HG03135 (cell line): ENCODE measurements at regions not wholly inside any gene's neighbourhood (a gene's known extent, or its start where the extent isn't known, plus 50 kb on each side); places are given as distances from the start of the nearest gene placed in this dataset.
"Not testable (repeated sequence)": the region's sequence is repeated elsewhere in the genome, so short reads cannot be mapped to it uniquely, and the experiment has no call there.

Source experiments
- ATAC-seq: cut with Tn5 transposase; IDR thresholded peaks from one replicate; pipeline ENCODE4 v1.9.1; 2021; ENCODE audit warnings: mild to moderate bottlenecking, moderate library complexity; ENCODE audit not compliant: unreplicated experiment

DNA sequence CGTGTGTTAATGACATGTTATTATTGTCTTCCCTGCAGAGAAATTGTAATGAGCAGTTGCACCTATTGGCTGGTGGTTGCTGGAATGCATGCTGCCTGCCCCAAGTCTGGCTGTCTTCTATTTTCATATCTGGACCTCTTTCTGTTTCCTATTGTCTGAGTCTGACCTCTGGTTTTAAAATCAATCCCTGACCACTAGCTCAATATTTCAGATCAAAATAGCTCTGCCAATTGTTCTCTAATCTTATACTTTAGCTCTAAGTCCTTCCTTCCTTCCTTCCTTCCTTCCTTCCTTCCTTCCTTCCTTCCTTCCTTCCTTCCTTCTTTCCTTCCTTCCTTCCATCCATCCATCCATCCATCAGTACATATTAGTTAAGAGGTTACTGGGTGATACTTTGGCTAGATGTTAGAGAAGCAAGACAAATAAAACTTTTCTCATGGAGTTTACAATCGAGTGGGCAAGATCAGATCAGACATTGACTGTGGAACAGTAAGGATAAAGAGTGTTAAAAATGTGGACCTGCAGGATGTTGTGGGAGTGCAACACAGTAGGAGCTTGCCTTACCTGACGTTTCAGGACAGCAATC is 417.1 kb downstream of the SOCS6 start:
- no peak for ATAC-seq

DNA sequence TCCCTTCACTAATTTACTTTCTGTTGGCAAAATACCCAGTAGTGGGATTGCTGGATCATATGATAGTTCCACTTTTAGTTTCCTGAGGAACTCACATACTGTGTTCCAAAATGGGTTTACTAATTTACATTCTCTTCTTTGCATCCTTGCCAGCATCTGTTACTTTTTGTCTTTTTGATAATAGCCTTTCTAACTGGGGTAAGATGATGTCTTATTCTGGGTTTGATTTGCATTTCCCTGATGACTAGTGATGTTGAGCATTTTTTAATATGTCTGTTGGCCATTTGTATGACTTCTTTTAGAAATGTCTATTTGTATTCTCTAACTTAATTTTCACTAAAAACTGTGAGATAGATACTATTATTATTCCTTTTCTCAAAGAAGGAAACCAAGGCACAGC is 411.7 kb downstream of the SOCS6 start:
- ATAC-seq = no peak

DNA sequence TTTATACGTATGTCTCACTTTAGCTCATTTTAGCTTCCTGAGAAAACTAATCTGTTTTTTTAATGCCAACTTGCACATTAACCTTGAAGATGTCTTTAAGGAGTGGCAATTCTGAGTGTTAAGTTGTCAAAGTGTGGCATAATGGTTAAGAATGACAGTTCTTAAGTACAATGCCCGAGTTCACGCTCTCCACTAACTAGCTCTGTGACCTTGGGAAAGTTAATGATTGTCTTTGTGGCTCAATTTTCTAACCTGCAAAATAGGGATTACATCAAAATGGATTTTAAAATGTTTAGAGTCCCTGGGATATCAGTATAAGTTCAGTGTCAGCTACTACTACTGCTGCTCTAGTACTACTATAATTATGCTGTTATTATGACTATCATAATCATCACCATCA is 409.7 kb downstream of the SOCS6 start:
- ATAC-seq = no peak

DNA sequence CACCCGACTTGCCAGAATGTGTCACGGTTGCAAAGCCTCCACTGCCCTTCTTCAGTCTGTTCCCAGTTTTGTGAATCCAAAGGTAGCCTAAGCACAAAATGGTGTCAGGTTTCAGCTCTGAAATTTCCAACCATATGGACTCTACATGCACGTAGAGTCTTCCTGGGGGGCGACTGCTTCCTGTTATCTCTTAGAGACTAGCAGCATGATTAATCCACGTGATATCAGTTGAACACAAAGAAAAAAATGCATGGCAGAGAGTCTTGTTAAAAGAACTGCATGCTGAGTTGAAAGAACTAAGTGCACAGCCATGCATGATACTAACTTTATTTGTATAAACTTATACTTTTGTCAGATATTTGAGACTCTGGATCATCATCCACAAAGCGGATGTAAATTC is 404.4 kb downstream of the SOCS6 start:
- ATAC-seq = no peak

DNA sequence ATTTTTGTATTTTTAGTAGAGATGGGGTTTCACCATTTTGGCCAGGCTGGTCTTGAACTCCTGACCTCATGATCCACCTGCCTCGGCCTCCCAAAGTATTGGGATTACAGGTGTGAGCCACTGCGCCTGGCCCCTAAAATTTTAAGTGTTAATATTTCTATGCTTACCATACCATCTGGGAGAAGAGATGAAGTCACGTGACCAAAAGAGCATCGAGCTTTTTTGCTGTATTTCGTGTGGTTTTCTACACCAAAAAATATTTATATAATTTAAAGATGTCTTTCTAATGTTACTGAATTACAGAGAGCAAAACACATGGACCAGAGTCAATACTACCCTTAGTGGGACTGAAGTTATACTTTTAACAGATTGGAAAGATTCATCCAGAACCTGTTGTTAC is 400.9 kb downstream of the SOCS6 start:
- ATAC-seq = not testable (repeated sequence)

DNA sequence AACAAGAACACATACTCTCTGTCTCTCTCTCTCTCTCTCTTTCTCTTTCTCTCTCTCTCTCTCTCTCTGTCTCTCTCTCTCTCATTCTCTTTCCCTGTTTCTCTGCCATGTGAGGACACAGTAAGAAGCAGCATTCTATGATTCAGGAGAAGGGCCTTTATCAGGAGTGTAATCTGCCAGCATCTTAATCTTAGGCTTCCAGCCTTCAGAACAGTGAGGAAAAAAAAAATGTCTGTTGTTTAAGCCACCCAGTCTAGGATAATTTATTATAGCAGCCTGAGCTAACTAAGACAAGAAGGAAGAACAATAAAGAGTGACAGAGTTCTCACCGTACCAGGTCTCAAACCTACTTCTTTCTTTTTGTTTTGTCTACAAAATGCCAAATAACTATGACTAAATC is 399.4 kb downstream of the SOCS6 start:
- no peak for ATAC-seq

DNA sequence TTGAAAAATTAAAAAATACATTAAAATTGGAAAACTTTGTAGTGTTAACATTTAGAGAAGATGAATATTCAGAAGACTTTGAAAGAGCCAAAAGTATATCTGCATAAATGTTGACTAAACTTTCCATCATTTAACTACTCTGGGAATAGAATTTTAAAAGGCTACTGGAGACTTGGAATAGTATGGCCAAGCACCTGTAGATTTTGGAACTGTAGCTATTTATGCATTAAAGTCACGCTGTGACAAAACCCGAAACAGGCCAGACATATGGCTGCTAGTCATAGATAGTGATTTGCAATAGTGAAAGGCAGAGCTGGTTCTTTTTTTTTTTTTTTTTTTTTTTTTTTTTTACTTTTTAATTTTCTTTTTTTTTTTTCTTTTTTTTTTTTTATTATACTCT is 396.0 kb downstream of the SOCS6 start:
- ATAC-seq = no peak

DNA sequence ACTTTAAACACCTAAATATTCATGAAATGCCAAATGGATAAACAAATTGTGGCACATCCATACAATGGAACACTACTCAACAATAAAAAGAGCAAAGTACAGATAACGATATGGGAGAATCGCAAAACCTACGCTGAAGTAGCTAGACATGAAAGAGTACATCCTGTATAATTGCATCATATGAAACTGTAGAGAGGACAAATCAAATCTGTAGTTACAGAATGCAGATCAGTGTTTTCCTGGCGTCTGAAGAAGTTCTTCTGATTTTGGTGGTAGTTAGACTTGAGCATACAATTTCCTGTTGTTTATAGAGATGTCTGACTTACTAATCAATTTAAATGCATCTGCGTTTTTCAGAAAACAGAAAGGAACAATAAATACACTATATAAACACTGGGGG is 394.4 kb downstream of the SOCS6 start:
- no peak for ATAC-seq

DNA sequence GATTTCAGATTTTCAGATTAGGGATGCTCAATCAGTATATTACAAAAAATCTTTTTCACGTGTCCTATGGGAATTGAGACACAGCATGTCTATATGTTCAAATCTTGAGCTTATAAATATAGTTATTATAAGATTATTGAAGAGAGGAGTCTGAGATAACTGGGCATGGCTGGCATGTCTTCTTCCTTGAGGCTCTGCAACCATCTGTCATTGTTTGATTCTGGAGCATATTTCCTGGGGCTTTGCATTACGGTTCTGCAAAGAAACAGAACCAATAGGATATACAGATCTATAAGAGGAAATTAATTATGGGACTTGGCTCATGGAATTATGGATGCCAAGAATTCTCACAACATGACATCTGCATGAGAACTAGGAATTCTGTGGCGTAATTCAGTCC is 386.1 kb downstream of the SOCS6 start:
- no peak for ATAC-seq

DNA sequence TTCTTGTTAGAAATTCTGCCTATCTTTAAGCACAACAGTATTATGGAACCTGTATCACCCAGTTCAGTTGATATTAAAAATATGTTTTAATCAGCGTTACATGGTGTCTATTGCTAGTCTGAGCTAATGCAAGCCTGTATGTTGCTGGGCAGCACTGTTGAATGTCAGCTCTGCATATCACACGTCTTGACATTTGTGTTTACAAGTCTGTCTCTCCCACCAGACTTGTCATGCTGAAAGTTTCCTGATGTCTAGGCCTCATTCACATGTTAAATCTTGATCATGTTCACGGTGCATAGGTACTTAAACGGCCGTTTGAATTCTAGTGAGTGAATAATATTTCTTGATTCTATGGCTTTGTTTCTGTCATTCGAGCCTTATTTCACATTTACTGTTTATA is 385.0 kb downstream of the SOCS6 start:
- ATAC-seq = no peak

DNA sequence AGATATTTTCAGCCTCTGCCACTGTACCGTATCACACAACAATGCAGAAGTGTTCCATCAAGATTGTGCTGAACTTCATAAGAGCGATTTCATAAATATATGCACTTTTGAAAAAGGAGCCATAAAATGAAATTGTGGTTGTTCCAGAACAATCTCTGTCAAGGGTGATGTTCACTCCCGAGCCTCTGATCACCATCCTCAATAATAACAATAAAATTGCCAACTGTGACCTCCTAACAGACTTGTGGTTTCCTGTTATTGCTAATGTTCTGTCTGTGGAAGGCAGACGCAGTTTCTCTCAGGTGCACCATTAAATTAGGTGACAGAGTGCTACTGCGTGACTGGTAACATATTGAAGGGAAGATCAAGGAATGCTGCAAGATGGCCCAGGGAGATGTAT is 383.7 kb downstream of the SOCS6 start:
- no peak for ATAC-seq

DNA sequence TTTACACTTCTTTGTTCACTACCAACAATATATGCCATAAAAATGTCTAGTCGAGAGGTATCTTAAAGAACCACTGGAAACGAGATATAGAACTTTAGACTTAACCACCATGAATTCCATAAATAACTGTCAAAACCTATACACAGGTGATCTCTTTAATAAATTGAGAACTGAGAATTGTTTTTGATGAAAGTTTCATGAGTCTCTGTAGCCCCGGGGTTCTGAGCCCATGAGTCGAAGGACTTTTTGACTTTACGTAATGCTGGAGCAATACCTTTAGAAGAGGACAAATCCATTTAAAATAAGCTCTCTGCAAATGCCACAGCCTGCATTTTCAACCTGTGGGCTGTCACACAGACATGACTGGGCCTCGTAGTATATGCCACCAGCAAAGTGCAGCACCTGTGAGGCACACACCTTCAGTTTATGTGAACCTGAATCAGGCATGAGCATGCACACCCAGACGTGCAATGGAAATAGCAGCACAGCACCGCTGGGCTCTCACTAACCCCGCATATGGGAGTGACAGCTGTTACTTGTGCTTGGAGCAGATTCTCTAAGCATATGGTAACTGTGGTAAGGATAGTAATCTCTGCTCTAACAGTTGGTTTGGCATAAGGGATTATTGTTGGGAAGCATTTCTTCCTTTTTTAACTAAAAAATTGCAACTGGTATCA is 383.2 kb downstream of the SOCS6 start:
- no peak for ATAC-seq

DNA sequence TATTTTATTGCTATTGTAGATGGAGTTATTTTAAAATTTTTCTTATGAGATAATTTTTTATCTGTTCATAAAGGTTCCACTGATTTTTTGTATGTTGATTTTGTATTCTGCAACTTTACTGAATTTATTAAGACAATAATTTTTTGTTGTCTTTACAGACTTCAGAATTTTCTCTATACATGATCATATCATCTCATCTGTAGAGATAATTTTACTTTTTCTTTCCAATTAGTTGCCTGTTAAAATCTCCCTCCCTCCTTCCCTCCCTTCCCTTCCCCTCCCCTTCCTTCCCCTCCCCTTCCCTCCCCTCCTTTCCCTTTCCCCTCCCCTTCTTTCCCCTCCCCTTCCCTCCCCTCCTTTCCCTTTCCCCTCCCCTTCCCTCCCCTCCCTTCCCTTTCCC is 378.1 kb downstream of the SOCS6 start:
- ATAC-seq = no peak

DNA sequence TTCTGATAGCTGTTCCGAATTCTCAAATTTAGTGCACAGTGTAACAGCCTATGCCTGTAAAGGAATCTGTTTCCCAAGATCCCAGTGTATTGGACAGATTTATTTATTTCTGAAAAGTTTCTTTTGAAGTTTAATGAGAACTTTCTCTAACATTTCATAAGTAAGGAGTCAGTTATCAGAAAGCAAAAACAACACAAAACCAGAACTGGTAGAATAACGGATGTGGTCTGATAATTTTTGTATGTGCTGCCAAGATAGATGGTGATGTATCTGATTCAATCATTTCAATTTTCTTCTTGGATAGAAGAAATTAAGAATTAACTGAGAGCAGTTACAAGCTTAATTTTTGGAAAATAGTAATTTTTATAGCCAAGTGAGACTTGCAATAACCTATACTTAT is 374.3 kb downstream of the SOCS6 start:
- no peak for ATAC-seq

DNA sequence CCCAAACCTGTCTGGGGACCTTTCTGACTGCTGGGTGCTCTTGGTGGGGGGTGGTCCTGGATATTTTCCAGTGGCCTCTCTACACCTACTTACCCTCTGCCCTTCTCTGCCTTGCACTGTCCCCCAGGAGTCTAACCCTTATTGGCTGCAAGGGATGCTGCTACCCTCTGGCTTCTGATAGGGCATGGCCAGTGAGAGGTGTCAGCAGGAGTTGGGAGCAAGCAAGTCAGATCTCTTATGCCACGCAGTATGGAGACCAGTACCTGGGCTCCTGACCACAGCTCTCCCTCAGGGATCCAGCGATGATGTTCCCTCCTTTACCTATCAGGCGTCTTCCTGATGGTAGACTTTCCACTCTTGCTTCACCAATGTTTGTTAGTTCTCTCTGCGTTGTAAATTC is 373.7 kb downstream of the SOCS6 start:
- ATAC-seq = no peak

DNA sequence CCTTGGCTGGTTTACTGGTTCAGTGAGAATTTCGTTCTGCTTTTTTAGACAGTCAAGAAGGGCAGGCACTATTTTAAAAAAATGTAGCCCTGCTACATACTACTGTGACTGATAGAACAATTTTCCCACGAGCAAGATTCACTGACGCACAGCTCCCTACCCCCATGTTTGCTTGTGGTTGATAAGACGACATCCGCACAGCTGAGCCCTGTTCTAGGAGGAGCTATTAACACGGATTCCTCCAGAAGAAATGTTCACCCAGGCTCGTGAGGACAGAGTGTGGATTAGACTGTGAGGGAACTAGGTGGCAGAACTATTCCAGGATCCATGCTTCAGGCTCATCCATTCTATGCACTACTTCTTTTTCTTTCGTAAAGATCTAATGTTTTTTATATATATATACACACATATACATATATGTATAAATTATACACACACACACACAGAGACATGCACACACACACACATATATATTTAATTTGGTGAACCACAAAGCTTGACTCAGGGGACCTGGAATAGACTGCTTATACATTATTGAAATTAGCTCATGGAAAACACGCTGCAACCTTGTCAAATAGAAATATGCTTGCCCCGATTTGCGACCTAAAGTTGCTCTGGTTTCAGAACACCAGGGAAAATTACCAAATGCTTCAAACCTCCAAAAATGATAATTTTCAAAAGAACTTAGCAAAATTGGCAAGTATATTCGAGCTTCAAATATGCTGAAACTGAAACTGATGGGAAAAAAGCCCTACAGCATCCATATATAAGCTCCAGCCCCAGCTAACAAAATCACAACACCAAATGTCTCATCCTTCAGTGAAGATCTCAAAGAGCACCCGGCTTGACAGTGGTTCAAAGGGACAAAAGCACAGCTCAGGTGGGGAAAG is 370.4 kb downstream of the SOCS6 start:
- ATAC-seq = no peak

DNA sequence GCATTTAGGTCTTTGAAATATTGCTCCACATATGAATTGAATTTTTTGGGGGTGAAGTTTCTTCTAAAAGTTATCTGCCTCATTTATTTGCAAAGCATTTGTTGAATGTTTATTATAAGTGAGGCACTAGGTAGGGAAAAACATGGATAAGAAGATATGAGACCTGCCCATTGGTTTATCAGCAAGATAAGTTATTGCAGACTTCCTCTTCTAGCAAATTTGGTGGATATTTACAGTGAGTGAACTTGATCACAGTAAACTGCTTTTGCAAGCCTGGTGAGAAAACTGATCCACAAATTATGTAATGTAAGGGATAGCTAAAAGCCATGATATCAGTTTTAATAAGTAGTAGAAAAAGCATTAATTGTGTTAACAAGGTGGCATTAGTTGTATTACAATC is 364.8 kb downstream of the SOCS6 start:
- ATAC-seq = no peak

DNA sequence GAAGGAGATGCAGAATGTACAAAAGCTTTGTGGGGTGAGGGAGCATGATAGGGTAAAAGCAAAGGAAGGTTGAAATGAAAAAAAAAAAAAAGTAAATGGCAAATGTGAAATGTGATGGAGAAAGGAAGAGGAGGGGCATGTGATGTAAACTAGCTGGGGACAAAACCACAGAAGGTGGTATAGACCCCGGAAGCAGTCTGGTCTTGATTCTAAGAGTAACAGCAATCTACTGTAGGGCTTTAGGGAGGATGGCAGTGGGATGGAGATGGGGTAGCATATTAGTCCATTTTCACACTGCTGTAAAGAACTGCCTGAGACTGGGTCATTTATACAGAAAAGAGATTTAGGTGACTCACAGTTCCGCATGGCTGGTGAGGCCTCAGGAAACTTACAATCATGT is 362.0 kb downstream of the SOCS6 start:
- no peak for ATAC-seq

DNA sequence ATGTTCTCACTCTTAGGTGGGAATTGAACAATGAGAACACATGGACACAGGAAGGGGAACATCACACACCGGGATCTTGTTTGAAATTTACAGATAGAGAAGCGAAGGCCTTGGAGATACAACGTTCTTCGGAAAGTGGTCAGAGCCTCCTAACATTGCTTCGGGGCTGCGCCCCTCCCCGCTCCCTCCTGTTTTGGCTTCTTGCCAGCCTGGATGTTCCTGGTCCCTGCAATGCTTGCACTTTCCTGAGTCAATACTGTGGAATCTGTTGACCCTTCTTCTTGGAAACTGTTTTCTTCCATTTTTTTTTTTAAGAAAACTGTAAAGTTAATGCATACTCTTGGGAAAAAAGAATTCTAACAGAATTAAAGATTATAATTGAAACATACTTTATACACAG is 360.8 kb downstream of the SOCS6 start:
- no peak for ATAC-seq

DNA sequence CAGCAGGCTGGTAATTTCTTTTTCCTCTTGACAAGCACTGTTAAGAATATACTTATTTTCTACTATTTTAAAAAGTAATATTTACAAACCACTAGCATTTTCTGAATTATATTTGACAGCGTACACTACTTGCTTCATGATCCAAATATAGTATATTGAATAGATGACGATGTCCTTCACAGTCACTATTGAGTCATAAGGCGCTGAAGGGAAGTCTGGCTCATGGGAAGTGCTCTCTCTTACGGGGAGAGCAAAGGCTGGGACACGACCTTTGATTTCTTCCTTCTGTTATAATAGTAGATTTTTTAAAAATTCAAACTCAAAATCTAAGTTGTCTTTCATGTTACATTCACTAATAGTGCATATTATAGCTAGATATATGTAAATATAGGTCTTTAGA is 357.1 kb downstream of the SOCS6 start:
- ATAC-seq = no peak

DNA sequence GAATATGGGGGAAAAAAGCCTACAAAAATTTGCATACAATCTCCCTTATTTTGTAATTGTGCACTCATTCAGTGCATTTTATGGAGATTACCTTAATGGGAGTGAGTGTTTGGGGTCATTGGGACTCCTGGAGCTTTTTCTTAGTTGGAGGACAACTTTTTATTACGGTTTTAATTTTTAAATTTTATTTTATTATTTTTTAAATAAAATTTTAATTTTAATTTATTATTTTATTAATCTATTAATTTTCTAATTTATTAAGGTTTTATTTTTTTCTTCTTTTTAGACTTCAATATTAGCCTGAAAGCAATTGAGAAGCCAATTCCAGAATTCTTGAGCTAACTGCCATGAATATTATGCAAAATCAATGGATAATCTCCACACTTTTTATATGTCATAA is 355.0 kb downstream of the SOCS6 start:
- no peak for ATAC-seq

DNA sequence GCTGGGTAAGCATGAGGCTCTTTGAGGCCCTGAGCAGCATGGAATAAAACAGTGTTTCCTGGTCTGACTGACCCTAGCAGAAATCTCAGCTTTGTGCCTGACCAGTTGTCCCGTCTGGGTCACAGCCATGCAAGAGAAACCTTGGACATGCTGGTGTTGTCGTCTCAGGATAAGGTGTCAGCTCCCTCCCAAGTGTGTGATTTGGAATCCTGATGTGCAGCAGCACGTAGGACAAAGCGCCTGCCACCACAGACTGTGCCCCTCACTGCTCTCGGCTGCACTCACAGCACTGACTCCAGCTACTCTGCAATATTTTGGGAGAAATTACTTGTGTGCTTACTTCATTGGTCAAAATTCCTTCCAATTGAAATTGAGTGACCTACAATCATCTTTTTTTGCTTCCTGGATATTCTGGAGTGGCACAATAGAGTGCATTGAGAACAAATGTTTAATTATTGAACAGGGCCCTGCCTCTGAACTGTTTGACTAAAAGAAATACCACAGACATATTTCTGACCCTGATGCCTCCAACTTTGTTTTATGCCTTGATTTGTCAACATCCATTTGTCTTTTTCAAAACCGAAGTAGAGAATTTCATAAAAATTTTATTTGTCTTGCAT is 352.4 kb downstream of the SOCS6 start:
- no peak for ATAC-seq
